ENCODE measurements at regions not wholly inside any gene's neighbourhood (a gene's known extent, or its start where the extent isn't known, plus 50 kb on each side); places are given as distances from the start of the nearest gene placed in this dataset.
"Not testable (repeated sequence)": the region's sequence is repeated elsewhere in the genome, so short reads cannot be mapped to it uniquely, and the experiment has no call there.

- Histone ChIP-seq H3K9ac (ENCODE audit: insufficient read length) (no peak overlapping the region), H3K27ac (no peak overlapping the region), H3K9me3 (ENCODE audit: low read depth, low read length) (no peaks in the 10 kb centered on the region), H3K4me3 (no peak overlapping the region), H3K36me3 (ENCODE audit: insufficient read depth, low read length) (no peaks in the 10 kb centered on the region)
- no peak for DNase-seq (ENCODE audit: low read depth, low spot score)
- TF ChIP-seq FOXP2 (optimal IDR thresholded peaks at IDR 0.05; ENCODE audit: control extremely low read depth, extremely low read length, insufficient read depth) (no peak), EZH2 (IDR thresholded peaks at IDR 0.05) (no peak), POLR2AphosphoS5 (IDR thresholded peaks at IDR 0.05; ENCODE audit: borderline replicate concordance, low read depth, low read length) (no peak)
Measured at GRCh38 chr3:88997260-88997659, 110.2 kb upstream of the EPHA3 start.

- no peak for TF ChIP-seq FOXP2 (optimal IDR thresholded peaks at IDR 0.05; ENCODE audit: control extremely low read depth, extremely low read length, insufficient read depth)
- H3K36me3 ChIP-seq (ENCODE audit: insufficient read depth, low read length): no peaks in the 10 kb centered on the region
- DNase-seq (ENCODE audit: low read depth, low spot score): no peak
- H3K4me3 ChIP-seq: no peak overlapping the region
- no peaks in the 10 kb centered on the region for H3K9me3 ChIP-seq (ENCODE audit: low read depth, low read length)
- no peak overlapping the region for H3K9ac ChIP-seq (ENCODE audit: insufficient read length)
- 0 out of 2 replicates have a peak overlapping the region, but pooled peaks have one; percentile 30 for H3K27ac ChIP-seq
Measured at GRCh38 chr3:89000886-89001285, 106.5 kb upstream of the EPHA3 start.

DNA sequence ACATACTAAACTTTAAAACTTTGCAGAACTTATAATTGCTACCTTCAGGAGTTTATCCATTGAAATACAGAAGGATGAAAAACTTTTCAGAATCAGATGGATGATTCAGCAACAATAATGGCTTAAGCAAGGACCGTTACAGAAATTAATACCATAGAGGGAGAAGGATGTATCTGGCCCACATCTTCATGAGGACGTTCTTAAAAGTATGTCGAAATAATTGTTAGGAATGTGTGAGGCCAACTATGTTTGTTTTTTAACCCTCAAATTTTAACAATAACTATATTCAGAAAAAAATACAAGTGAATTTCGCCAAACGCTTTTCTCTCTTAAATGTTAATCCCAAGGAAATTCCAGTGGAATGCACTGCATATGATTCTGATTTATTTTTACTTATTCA is 105.2 kb upstream of the EPHA3 start:
- no peak overlapping the region for H3K9ac ChIP-seq (ENCODE audit: insufficient read length)
- H3K27ac ChIP-seq: peak overlapping the region; percentile 46; the same call in 1 of the 2 replicates
- H3K9me3 ChIP-seq (ENCODE audit: low read depth, low read length): no peaks in the 10 kb centered on the region
- no peak for DNase-seq (ENCODE audit: low read depth, low spot score)
- H3K4me3 ChIP-seq: no peak overlapping the region
- TF ChIP-seq POLR2AphosphoS5 (IDR thresholded peaks at IDR 0.05; ENCODE audit: borderline replicate concordance, low read depth, low read length) (no peak), FOXP2 (optimal IDR thresholded peaks at IDR 0.05; ENCODE audit: control extremely low read depth, extremely low read length, insufficient read depth) (no peak), EZH2 (IDR thresholded peaks at IDR 0.05) (no peak)
- H3K36me3 ChIP-seq (ENCODE audit: insufficient read depth, low read length): no peaks in the 10 kb centered on the region

DNA sequence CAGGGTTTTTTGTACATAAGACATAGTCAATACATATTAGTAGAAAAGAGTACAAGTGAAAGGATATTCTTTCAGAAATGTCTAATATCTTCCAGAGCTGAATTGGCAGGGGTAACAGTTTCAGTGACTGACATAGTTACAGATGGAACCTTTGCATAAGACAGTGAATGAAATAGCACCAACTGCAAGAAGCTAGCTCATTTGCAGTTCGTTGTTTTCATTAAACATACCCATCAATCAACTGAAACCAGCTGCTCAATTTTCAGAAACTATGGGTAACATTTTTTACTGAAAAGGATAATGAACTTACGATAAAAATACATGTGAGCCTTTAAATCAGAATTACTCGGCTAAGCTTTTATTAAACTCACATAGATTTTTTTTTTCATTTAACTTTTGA is 93.9 kb upstream of the EPHA3 start:
- TF ChIP-seq EZH2 (IDR thresholded peaks at IDR 0.05) (no peak), POLR2AphosphoS5 (IDR thresholded peaks at IDR 0.05; ENCODE audit: borderline replicate concordance, low read depth, low read length) (no peak), FOXP2 (optimal IDR thresholded peaks at IDR 0.05; ENCODE audit: control extremely low read depth, extremely low read length, insufficient read depth) (no peak)
- no peaks in the 10 kb centered on the region for H3K9me3 ChIP-seq (ENCODE audit: low read depth, low read length)
- no peak overlapping the region for H3K9ac ChIP-seq (ENCODE audit: insufficient read length)
- no peak overlapping the region for H3K4me3 ChIP-seq
- no peaks in the 10 kb centered on the region for H3K36me3 ChIP-seq (ENCODE audit: insufficient read depth, low read length)
- no peak overlapping the region for H3K27ac ChIP-seq
- no peak for DNase-seq (ENCODE audit: low read depth, low spot score)

GRCh38 chr3:89017531-89017930 is 89.9 kb upstream of the EPHA3 start:
- Histone ChIP-seq H3K9me3 (ENCODE audit: low read depth, low read length) (no peaks in the 10 kb centered on the region), H3K9ac (ENCODE audit: insufficient read length) (no peak overlapping the region), H3K27ac (no peak overlapping the region), H3K36me3 (ENCODE audit: insufficient read depth, low read length) (no peaks in the 10 kb centered on the region), H3K4me3 (no peak overlapping the region)
- DNase-seq (ENCODE audit: low read depth, low spot score): no peak
- no peak for TF ChIP-seq FOXP2 (optimal IDR thresholded peaks at IDR 0.05; ENCODE audit: control extremely low read depth, extremely low read length, insufficient read depth)
- TF ChIP-seq EZH2 (IDR thresholded peaks at IDR 0.05): no peak
- no peak for TF ChIP-seq POLR2AphosphoS5 (IDR thresholded peaks at IDR 0.05; ENCODE audit: borderline replicate concordance, low read depth, low read length)

- no peak for DNase-seq (ENCODE audit: low read depth, low spot score)
- peak overlapping the region; percentile 48 for H3K9ac ChIP-seq (ENCODE audit: insufficient read length)
Measured at GRCh38 chr3:89025185-89025584, 82.2 kb upstream of the EPHA3 start.

GRCh38 chr3:89032346-89033013 is 74.9 kb upstream of the EPHA3 start:
- no peak for DNase-seq (ENCODE audit: low read depth, low spot score)
- Histone ChIP-seq H3K9me3 (ENCODE audit: low read depth, low read length) (no peaks in the 10 kb centered on the region; the same call in 1 of the 2 replicates), H3K4me3 (no peak overlapping the region), H3K27ac (no peak overlapping the region), H3K9ac (ENCODE audit: insufficient read length) (no peak overlapping the region), H3K36me3 (ENCODE audit: insufficient read depth, low read length) (no peaks in the 10 kb centered on the region)
- TF ChIP-seq POLR2AphosphoS5 (IDR thresholded peaks at IDR 0.05; ENCODE audit: borderline replicate concordance, low read depth, low read length): no peak
- TF ChIP-seq EZH2 (IDR thresholded peaks at IDR 0.05): no peak
- TF ChIP-seq FOXP2 (optimal IDR thresholded peaks at IDR 0.05; ENCODE audit: control extremely low read depth, extremely low read length, insufficient read depth): no peak

More at GRCh38 chr3:89025185-89025584, 82.2 kb upstream of the EPHA3 start:
- Histone ChIP-seq H3K4me3 (peak overlapping the region; percentile 58), H3K27ac (0 out of 2 replicates have a peak overlapping the region, but pooled peaks have one; percentile 40), H3K36me3 (ENCODE audit: insufficient read depth, low read length) (no peaks in the 10 kb centered on the region), H3K9me3 (ENCODE audit: low read depth, low read length) (no peaks in the 10 kb centered on the region; the same call in none of the 2 replicates)
- TF ChIP-seq POLR2AphosphoS5 (IDR thresholded peaks at IDR 0.05; ENCODE audit: borderline replicate concordance, low read depth, low read length) (no peak), EZH2 (IDR thresholded peaks at IDR 0.05) (no peak), FOXP2 (optimal IDR thresholded peaks at IDR 0.05; ENCODE audit: control extremely low read depth, extremely low read length, insufficient read depth) (no peak)

GRCh38 chr3:89034723-89035122 is 72.7 kb upstream of the EPHA3 start:
- not testable (repeated sequence) for H3K27ac ChIP-seq; H3K9me3 ChIP-seq (ENCODE audit: low read depth, low read length); H3K4me3 ChIP-seq

GRCh38 chr3:89038869-89039268 is 68.6 kb upstream of the EPHA3 start:
- no peaks in the 10 kb centered on the region for H3K36me3 ChIP-seq (ENCODE audit: insufficient read depth, low read length)
- no peak overlapping the region for H3K4me3 ChIP-seq
- no peak overlapping the region for H3K27ac ChIP-seq
- no peak for DNase-seq (ENCODE audit: low read depth, low spot score)
- no peak overlapping the region for H3K9ac ChIP-seq (ENCODE audit: insufficient read length)
- H3K9me3 ChIP-seq (ENCODE audit: low read depth, low read length): no peaks in the 10 kb centered on the region
- TF ChIP-seq EZH2 (IDR thresholded peaks at IDR 0.05): no peak
- no peak for TF ChIP-seq POLR2AphosphoS5 (IDR thresholded peaks at IDR 0.05; ENCODE audit: borderline replicate concordance, low read depth, low read length)
- TF ChIP-seq FOXP2 (optimal IDR thresholded peaks at IDR 0.05; ENCODE audit: control extremely low read depth, extremely low read length, insufficient read depth): no peak

More at GRCh38 chr3:89034723-89035122, 72.7 kb upstream of the EPHA3 start:
- H3K36me3 ChIP-seq (ENCODE audit: insufficient read depth, low read length); H3K9ac ChIP-seq (ENCODE audit: insufficient read length); DNase-seq (ENCODE audit: low read depth, low spot score): not testable (repeated sequence)

Data from SK-N-MC (cell line).